Smooth muscle cell (in vitro differentiated cells): ENCODE measurements at regions not wholly inside any gene's neighbourhood (a gene's known extent, or its start where the extent isn't known, plus 50 kb on each side); places are given as distances from the start of the nearest gene placed in this dataset.

Experiments
- DNase-seq: peaks from one replicate; lab custom pipeline; 2025; ENCODE audit not compliant: unreplicated experiment; lab: John Stamatoyannopoulos, UW
- H2AFZ ChIP-seq: fragments of 200-600 bp; sonication (generic); 2 replicates; pipeline ENCODE4 v1.6.0; 2016; ENCODE audit warnings: antibody characterized with exemption, low read depth, mild to moderate bottlenecking
- H3F3A ChIP-seq: fragments of 200-600 bp; sonication (generic); 2 replicates; pipeline ENCODE4 v1.6.0; 2017; ENCODE audit warnings: antibody characterized with exemption, low read depth
- H3K27ac ChIP-seq: fragments of 200-600 bp; sonication (generic); 2 replicates; pipeline ENCODE4 v1.5.1; 2016; ENCODE audit warnings: low read depth, mild to moderate bottlenecking
- H3K27me3 ChIP-seq: fragments of 200-600 bp; sonication (generic); 2 replicates; pipeline ENCODE4 v1.6.1; 2016; ENCODE audit warnings: low read depth, mild to moderate bottlenecking
- H3K36me3 ChIP-seq: fragments of 200-600 bp; sonication (generic); 2 replicates; pipeline ENCODE4 v1.5.1; 2016; ENCODE audit warnings: low read depth
- H3K4me1 ChIP-seq: fragments of 200-600 bp; sonication (generic); 2 replicates; pipeline ENCODE4 v1.5.1; 2016; ENCODE audit warnings: low read depth
- H3K4me2 ChIP-seq: fragments of 200-600 bp; sonication (generic); 2 replicates; pipeline ENCODE4 v1.6.0; 2016; ENCODE audit warnings: mild to moderate bottlenecking
- H3K4me3 ChIP-seq: fragments of 200-600 bp; sonication (generic); 2 replicates; pipeline ENCODE4 v1.5.1; 2016; ENCODE audit warnings: mild to moderate bottlenecking
- H3K79me2 ChIP-seq: fragments of 200-600 bp; sonication (generic); 2 replicates; pipeline ENCODE4 v1.6.0; 2016; ENCODE audit warnings: low read depth, mild to moderate bottlenecking
- H3K9ac ChIP-seq: fragments of 200-600 bp; sonication (generic); 2 replicates; pipeline ENCODE4 v1.6.0; 2016; ENCODE audit warnings: low read depth
- H3K9me3 ChIP-seq: fragments of 200-600 bp; sonication (generic); replicated peaks from 2 replicates; pipeline ENCODE4 v1.5.1; 2016; ENCODE audit warnings: low read depth
- H4K20me1 ChIP-seq: fragments of 200-600 bp; sonication (generic); 2 replicates; pipeline ENCODE4 v1.6.0; 2016; ENCODE audit warnings: low read depth
- WGBS: methylation state at CpG from one replicate; pipeline ENCODE4 v1.1.7; 2016; ENCODE audit warnings: low lambda C conversion rate; 5-methylcytosine and 5-hydroxymethylcytosine counted together
- TF ChIP-seq, protein P1 (sequence below): fragments of 200-600 bp; sonication (generic); IDR thresholded peaks from 2 replicates; pipeline ENCODE4 v1.5.1; 2017; ENCODE audit warnings: borderline replicate concordance, mild to moderate bottlenecking, antibody characterized with exemption; ENCODE audit not compliant: insufficient read depth, poor library complexity, severe bottlenecking

DNA sequence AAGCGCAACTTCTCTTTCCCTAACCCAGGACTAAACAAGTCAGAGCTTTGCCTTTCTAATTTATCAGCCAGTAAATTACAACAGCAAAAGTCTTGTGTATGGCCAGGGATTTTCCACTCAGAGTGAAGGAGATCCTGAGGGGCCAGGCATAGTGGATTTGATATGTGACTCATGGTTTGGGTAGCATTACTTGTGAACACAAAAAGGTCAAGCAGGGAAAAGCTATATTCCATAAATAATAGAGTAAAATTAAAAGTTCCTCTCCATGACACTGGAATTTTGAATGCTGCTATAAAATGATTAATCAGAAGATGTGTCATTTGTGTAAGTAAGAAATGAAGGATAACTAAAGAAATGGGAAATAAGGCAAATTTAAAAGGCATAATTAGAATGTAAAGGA, 284.8 kb downstream of the HLX start:
- no peak overlapping the region for H3K9ac ChIP-seq
- no peak overlapping the region for H3K27ac ChIP-seq
- no peaks in the 10 kb centered on the region for H3K27me3 ChIP-seq
- no peaks in the 10 kb centered on the region for H3K9me3 ChIP-seq
- no peak overlapping the region for H3K4me3 ChIP-seq
- H3K4me1 ChIP-seq, result peaks cover 7% of the 10 kb centered on the region
- no peaks in the 10 kb centered on the region for H3F3A ChIP-seq
- no peaks in the 10 kb centered on the region for H3K79me2 ChIP-seq
- DNase-seq, result no peak
- H4K20me1 ChIP-seq, result no peaks in the 10 kb centered on the region
- 40% methylated on average over 1 of the region's 1 CpG for WGBS
- TF ChIP-seq, protein P1, sequence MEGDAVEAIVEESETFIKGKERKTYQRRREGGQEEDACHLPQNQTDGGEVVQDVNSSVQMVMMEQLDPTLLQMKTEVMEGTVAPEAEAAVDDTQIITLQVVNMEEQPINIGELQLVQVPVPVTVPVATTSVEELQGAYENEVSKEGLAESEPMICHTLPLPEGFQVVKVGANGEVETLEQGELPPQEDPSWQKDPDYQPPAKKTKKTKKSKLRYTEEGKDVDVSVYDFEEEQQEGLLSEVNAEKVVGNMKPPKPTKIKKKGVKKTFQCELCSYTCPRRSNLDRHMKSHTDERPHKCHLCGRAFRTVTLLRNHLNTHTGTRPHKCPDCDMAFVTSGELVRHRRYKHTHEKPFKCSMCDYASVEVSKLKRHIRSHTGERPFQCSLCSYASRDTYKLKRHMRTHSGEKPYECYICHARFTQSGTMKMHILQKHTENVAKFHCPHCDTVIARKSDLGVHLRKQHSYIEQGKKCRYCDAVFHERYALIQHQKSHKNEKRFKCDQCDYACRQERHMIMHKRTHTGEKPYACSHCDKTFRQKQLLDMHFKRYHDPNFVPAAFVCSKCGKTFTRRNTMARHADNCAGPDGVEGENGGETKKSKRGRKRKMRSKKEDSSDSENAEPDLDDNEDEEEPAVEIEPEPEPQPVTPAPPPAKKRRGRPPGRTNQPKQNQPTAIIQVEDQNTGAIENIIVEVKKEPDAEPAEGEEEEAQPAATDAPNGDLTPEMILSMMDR, result no peak
- H3K4me2 ChIP-seq, result peak overlapping the region; percentile 24
- H2AFZ ChIP-seq, result no peak overlapping the region
- no peaks in the 10 kb centered on the region for H3K36me3 ChIP-seq

DNA sequence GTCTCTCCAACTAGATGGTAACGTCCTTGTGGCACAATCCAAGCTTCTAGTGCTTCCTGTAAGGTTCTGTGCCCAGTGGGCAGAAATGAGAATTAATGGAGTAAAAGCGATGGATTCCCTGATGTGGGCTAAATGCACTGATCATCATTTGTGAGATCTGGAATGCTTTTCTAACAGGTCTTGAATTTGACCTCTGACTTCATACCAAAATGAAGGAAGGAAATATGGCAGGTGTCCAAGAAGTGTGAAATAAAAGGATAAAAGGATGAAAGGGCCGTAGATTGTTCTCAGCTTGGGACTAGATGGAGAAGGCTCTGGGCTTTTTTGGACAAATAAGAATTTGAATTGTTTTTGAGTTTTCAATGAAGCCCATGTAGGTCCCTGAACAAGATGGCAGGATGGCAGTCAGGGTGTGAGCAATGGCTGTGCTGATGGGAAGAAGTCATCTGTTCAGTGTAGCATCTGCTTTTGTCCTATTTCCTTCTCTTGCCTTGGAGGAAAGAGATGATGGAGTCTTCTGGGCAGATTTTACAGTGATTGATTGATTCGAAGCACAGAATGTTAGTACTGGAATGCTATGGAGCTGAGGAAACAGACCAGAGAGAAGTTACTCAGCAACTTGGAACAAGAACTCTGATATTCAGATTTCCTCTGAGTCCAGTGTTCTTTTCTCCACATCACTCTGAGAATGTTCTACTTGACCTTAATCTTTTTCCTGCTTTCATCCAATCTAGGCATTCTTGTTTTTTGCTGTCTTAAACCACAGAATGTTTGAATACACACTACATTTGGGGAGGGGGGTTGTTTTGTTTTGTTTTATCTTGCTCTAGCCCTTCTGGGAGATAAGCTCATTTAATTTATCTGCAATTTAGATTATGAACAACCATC, 286.0 kb downstream of the HLX start:
- no peak overlapping the region for H3K9ac ChIP-seq
- H3K9me3 ChIP-seq, result no peaks in the 10 kb centered on the region
- TF ChIP-seq, protein P1, result no peak
- H3K4me3 ChIP-seq, result no peak overlapping the region
- H3K36me3 ChIP-seq, result no peaks in the 10 kb centered on the region
- H3F3A ChIP-seq, result no peaks in the 10 kb centered on the region
- H3K4me1 ChIP-seq, result peaks cover 17% of the 10 kb centered on the region
- no peak for DNase-seq
- peak overlapping the region; percentile 19 for H3K27ac ChIP-seq
- 96% methylated on average over 4 of the region's 4 CpGs for WGBS
- H3K79me2 ChIP-seq, result no peaks in the 10 kb centered on the region
- no peak overlapping the region for H2AFZ ChIP-seq
- peak overlapping the region; percentile 45 for H3K4me2 ChIP-seq
- H4K20me1 ChIP-seq, result no peaks in the 10 kb centered on the region
- H3K27me3 ChIP-seq, result no peaks in the 10 kb centered on the region

DNA sequence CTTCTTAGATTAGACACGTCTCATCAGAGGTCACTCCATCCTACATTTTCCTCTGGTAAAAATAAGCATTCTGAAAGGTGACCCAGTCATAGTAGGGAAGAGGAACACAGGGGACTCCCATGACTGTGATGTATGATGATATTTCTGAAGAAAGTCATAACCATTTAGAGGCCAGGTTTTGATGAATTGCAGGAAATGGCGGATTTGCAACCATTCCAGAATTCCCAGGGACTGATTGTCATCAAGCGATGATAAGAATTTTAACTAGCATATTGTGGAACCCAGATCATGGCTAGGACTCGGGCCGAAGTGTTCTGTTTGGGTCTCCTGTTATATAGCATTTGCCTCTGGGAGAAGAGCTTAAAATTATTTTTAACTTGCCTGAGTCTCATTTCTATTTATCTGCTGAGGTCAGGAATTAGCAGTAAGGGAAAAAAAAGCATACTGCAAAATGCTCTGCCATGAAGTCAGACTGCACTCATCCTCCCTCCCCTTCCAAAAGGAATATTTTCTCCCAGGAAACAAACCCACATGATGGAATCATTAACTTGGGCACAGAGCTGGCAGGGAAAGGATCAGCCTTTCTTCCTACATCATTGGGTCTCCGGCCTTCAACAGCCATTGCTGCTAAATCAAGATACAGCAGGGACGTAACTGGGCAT, 286.7 kb downstream of the HLX start:
- H3K4me3 ChIP-seq, result no peak overlapping the region
- no peak overlapping the region for H3K9ac ChIP-seq
- H3F3A ChIP-seq, result no peaks in the 10 kb centered on the region
- H4K20me1 ChIP-seq, result no peaks in the 10 kb centered on the region
- WGBS, result 54% methylated on average over 7 of the region's 7 CpGs
- H3K9me3 ChIP-seq, result peaks cover under 1% of the 10 kb centered on the region
- no peaks in the 10 kb centered on the region for H3K79me2 ChIP-seq
- peak overlapping the region; percentile 19 for H3K27ac ChIP-seq
- peak overlapping the region; percentile 45 for H3K4me2 ChIP-seq
- H2AFZ ChIP-seq, result no peak overlapping the region
- TF ChIP-seq, protein P1, result no peak
- H3K27me3 ChIP-seq, result no peaks in the 10 kb centered on the region
- no peaks in the 10 kb centered on the region for H3K36me3 ChIP-seq
- peaks cover 17% of the 10 kb centered on the region for H3K4me1 ChIP-seq
- DNase-seq, result no peak
